ENCODE measurements at regions not wholly inside any gene's neighbourhood (a gene's known extent, or its start where the extent isn't known, plus 50 kb on each side); places are given as distances from the start of the nearest gene placed in this dataset.
"Not testable (repeated sequence)": the region's sequence is repeated elsewhere in the genome, so short reads cannot be mapped to it uniquely, and the experiment has no call there.

- Mint-ChIP-seq H3K36me3 (ENCODE audit: low read depth) (no peaks in the 10 kb centered on the region), H3K27me3 (peaks cover 7% of the 10 kb centered on the region), H3K4me3 (no peak overlapping the region), H3K4me1 (peaks cover 6% of the 10 kb centered on the region), H3K9me3 (no peaks in the 10 kb centered on the region), H3K27ac (no peak overlapping the region)
- no peak for ATAC-seq (replicated peaks)
Measured at GRCh38 chr12:124698998-124699305, 131.5 kb upstream of the NCOR2 start.

DNA sequence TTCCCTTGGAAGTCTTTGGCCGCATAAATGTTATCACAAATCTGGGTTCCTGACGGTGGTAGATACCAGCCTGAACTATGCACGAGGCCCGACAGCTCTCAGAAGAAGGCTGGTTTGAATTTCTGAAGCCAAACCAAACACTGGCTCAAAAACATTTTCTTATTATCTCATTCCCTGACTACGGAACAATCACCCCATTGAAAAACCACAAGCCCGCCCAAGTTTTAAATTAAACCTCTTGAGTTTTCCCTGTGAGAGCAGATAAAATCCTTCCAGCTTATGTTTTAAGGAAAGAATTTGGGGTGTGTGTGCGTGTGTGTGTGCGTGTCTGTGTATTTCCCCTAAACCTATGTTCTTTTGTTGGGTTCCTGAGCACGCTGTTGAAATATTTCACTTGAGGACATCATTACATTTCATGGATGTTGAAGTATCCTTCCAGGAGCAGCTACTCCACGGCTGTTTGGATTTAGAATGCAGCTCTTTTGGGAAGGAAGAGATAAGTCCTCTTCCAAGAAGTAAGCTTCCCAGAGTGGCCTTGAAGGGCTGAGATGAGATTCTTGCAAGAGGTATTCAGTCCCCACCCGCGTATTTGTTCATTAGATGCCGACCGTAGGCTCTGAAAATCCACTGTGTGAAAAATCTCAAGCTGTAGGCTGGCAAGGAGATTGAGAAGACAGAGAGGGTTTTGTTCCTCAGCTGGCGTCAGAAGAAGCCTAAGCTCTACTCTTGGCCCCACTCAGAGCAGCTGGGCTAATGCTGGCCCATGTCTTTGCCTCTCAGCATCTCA is 131.0 kb upstream of the NCOR2 start:
- ATAC-seq (replicated peaks) = no peak
- peaks cover 6% of the 10 kb centered on the region for H3K4me1 Mint-ChIP-seq
- H3K4me3 Mint-ChIP-seq = no peak overlapping the region
- H3K9me3 Mint-ChIP-seq = no peaks in the 10 kb centered on the region
- peaks cover 7% of the 10 kb centered on the region for H3K27me3 Mint-ChIP-seq
- H3K27ac Mint-ChIP-seq = no peak overlapping the region
- no peaks in the 10 kb centered on the region for H3K36me3 Mint-ChIP-seq (ENCODE audit: low read depth)

GRCh38 chr12:124697722-124698121 is 130.3 kb upstream of the NCOR2 start:
- ATAC-seq (replicated peaks); H3K27me3 Mint-ChIP-seq; H3K4me1 Mint-ChIP-seq; H3K36me3 Mint-ChIP-seq (ENCODE audit: low read depth); H3K4me3 Mint-ChIP-seq; H3K27ac Mint-ChIP-seq; H3K9me3 Mint-ChIP-seq: not testable (repeated sequence)

DNA sequence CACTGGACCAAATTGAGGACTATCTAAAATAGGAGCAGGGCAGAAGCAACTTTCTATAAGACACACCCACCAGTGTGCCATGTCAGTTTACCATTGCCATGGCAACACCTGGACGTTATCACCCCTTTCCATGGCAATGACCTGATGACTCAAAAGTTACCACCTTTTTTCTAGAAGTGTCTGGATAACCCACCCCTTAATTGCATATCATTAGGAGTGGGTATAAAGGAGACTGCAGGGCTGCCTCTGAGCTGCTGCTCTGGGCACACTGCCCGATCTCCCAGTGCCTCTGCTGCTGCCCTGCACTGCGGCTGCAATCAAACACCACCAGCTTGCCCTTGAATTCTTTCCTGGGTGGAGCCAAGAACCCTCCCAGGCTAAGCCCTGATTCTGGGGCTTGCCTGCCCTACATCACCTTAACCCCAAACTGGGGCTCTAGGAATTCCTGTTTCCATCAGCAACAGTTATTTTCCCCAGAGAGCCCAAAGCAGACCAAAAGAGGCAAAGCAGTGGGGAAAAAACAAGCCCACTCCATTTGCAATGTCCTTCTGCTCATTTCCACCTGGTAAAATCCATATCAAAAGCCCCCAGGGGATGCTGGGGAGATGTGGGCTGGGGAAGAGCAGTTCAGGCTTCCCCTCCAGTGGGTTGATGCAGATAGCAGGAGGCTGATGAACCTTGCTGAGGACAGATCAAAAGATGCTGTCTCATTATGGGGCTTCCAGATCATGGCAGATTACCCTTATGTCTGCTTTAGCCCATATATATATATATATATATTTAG is 129.5 kb upstream of the NCOR2 start:
- H3K27me3 Mint-ChIP-seq = peaks cover 7% of the 10 kb centered on the region
- H3K36me3 Mint-ChIP-seq (ENCODE audit: low read depth) = no peaks in the 10 kb centered on the region

GRCh38 chr12:124695861-124696260 is 128.4 kb upstream of the NCOR2 start:
- no peak overlapping the region for H3K4me3 Mint-ChIP-seq

More for the DNA sequence above, 129.5 kb upstream of the NCOR2 start:
- no peak for ATAC-seq (replicated peaks)
- no peak overlapping the region for H3K4me3 Mint-ChIP-seq
- no peak overlapping the region for H3K27ac Mint-ChIP-seq
- no peaks in the 10 kb centered on the region for H3K9me3 Mint-ChIP-seq
- H3K4me1 Mint-ChIP-seq = peaks cover 6% of the 10 kb centered on the region

GRCh38 chr12:124694846-124695497 is 127.6 kb upstream of the NCOR2 start:
- H3K9me3 Mint-ChIP-seq = no peaks in the 10 kb centered on the region
- H3K4me1 Mint-ChIP-seq = peaks cover 6% of the 10 kb centered on the region
- H3K36me3 Mint-ChIP-seq (ENCODE audit: low read depth) = no peaks in the 10 kb centered on the region
- H3K27ac Mint-ChIP-seq = no peak overlapping the region
- no peak for ATAC-seq (replicated peaks)
- no peak overlapping the region for H3K4me3 Mint-ChIP-seq
- peaks cover 7% of the 10 kb centered on the region for H3K27me3 Mint-ChIP-seq

More at GRCh38 chr12:124695861-124696260, 128.4 kb upstream of the NCOR2 start:
- peaks cover 7% of the 10 kb centered on the region for H3K27me3 Mint-ChIP-seq
- H3K27ac Mint-ChIP-seq = no peak overlapping the region
- no peaks in the 10 kb centered on the region for H3K36me3 Mint-ChIP-seq (ENCODE audit: low read depth)
- no peaks in the 10 kb centered on the region for H3K9me3 Mint-ChIP-seq
- ATAC-seq (replicated peaks) = no peak
- H3K4me1 Mint-ChIP-seq = peaks cover 6% of the 10 kb centered on the region

DNA sequence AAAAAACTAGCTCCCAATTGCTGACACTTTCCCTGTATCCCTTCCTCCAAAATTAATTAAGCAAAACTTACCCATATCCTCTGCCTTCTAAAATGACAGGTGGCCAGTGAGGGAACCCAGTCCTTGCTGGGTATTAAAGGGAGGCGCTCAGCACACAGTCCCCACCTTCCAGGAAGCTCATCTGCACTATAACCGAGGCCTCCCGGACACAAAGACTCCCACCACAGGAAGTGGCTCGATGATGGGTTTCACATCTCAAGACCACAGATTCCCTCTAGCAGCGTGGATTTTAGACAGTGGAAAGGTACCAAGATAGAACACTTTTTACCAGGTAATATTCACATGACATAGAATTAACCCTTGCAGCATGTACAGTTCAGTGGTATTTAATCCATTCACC is 126.8 kb upstream of the NCOR2 start:
- Mint-ChIP-seq H3K27me3 (peaks cover 4% of the 10 kb centered on the region), H3K4me1 (peaks cover 6% of the 10 kb centered on the region), H3K27ac (no peak overlapping the region)

GRCh38 chr12:124693111-124693723 is 125.8 kb upstream of the NCOR2 start:
- peaks cover 6% of the 10 kb centered on the region for H3K4me1 Mint-ChIP-seq
- no peaks in the 10 kb centered on the region for H3K27me3 Mint-ChIP-seq
- no peaks in the 10 kb centered on the region for H3K36me3 Mint-ChIP-seq (ENCODE audit: low read depth)
- H3K27ac Mint-ChIP-seq = no peak overlapping the region
- no peak overlapping the region for H3K4me3 Mint-ChIP-seq
- no peaks in the 10 kb centered on the region for H3K9me3 Mint-ChIP-seq
- no peak for ATAC-seq (replicated peaks)

More for the DNA sequence above, 126.8 kb upstream of the NCOR2 start:
- Mint-ChIP-seq H3K36me3 (ENCODE audit: low read depth) (no peaks in the 10 kb centered on the region), H3K9me3 (no peaks in the 10 kb centered on the region), H3K4me3 (peak overlapping the region; percentile 19)
- ATAC-seq (replicated peaks) = peak; percentile 85

GRCh38 chr12:124692443-124692842 is 125.0 kb upstream of the NCOR2 start:
- H3K4me1 Mint-ChIP-seq = peaks cover 10% of the 10 kb centered on the region
- no peak overlapping the region for H3K27ac Mint-ChIP-seq
- no peak overlapping the region for H3K4me3 Mint-ChIP-seq
- H3K9me3 Mint-ChIP-seq = no peaks in the 10 kb centered on the region
- H3K36me3 Mint-ChIP-seq (ENCODE audit: low read depth) = no peaks in the 10 kb centered on the region
- peaks cover 3% of the 10 kb centered on the region for H3K27me3 Mint-ChIP-seq
- no peak for ATAC-seq (replicated peaks)

DNA sequence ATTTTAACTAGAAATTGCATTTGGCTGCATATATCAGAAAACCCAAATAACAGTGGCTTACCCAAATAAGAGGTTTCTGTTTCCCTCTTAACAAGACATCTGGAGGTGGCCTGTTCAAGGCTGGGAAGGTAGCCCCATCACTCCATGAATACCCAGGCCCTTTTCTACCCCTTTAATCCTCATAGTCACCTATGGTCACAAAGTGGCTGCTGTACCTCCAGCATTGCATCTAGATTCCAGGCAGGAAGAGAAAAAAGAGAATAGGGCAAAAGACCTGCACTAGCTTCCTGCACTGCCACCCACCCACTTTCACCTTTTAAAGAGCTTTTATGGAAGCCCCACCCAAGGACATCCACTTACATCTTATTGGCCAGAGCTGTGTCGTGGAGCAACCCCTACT is 124.0 kb upstream of the NCOR2 start:
- Mint-ChIP-seq H3K4me1 (peaks cover 15% of the 10 kb centered on the region), H3K27ac (no peak overlapping the region), H3K4me3 (no peak overlapping the region), H3K36me3 (ENCODE audit: low read depth) (no peaks in the 10 kb centered on the region), H3K27me3 (peaks cover 9% of the 10 kb centered on the region), H3K9me3 (no peaks in the 10 kb centered on the region)
- no peak for ATAC-seq (replicated peaks)

GRCh38 chr12:124689631-124690030 is 122.2 kb upstream of the NCOR2 start:
- no peak for ATAC-seq (replicated peaks)
- Mint-ChIP-seq H3K4me3 (no peak overlapping the region), H3K27me3 (peaks cover 15% of the 10 kb centered on the region), H3K9me3 (no peaks in the 10 kb centered on the region), H3K27ac (no peak overlapping the region), H3K4me1 (peaks cover 19% of the 10 kb centered on the region), H3K36me3 (ENCODE audit: low read depth) (no peaks in the 10 kb centered on the region)

DNA sequence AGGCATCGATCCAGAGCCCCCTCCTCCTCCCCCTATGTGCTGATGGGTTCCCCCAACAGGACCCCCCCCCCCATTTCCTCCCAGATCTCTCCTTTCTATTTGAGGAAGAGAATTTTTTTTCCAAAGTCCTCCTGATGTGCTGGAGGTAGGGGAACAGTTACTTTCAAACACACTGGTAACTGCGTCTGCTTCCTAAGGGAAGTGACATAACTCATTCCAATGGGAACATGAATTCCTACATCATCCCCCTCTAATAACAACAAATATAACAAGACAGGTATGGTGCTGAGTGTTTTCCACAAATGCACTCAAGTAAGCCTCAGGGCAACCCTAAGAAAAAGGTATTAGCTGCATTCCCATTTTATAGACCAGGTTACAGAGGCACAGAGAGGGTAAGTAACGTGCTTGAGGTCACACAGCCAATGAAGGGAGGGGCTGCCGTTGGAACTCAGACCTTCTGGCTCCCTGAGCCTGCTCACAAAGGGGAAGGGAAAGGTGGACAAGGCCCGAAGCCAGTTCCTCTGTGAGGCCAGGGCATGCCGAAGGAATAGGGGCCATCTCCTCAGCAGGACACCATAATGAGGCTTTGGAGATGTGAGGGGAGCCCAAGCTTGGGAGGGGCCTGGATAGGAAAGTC is 121.1 kb upstream of the NCOR2 start:
- H3K27me3 Mint-ChIP-seq = peaks cover 15% of the 10 kb centered on the region
- H3K4me1 Mint-ChIP-seq = peaks cover 16% of the 10 kb centered on the region
- ATAC-seq (replicated peaks) = no peak
- no peaks in the 10 kb centered on the region for H3K9me3 Mint-ChIP-seq
- no peak overlapping the region for H3K4me3 Mint-ChIP-seq
- no peaks in the 10 kb centered on the region for H3K36me3 Mint-ChIP-seq (ENCODE audit: low read depth)
- no peak overlapping the region for H3K27ac Mint-ChIP-seq

DNA sequence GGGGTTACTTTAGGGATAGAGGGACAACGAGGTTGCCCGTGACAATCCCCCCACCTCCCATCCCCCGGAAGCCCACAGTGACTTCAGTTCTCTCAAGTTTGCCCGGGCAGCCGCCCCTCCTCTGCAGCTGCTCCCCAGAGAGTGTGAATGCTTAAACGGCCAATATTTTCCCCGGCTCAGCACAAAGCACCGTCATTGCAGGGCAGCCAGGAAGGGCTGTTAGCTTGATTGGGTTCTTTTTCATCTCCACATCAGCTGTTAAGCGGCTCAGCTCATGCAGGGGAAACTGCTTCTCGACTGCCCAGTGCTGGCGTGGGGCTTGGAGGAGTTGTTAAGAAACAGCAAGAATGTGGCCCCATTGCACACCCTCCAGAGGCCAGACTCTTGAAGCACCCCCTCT is 120.5 kb upstream of the NCOR2 start:
- no peaks in the 10 kb centered on the region for H3K9me3 Mint-ChIP-seq
- ATAC-seq (replicated peaks) = peak; percentile 9
- H3K36me3 Mint-ChIP-seq (ENCODE audit: low read depth) = no peaks in the 10 kb centered on the region
- peak overlapping the region; percentile 19 for H3K4me3 Mint-ChIP-seq
- peak overlapping the region; percentile 82 for H3K27ac Mint-ChIP-seq
- peaks cover 15% of the 10 kb centered on the region for H3K27me3 Mint-ChIP-seq
- peaks cover 16% of the 10 kb centered on the region for H3K4me1 Mint-ChIP-seq
